GM12892 (cell line): ENCODE measurements at regions not wholly inside any gene's neighbourhood (a gene's known extent, or its start where the extent isn't known, plus 50 kb on each side); places are given as distances from the start of the nearest gene placed in this dataset.

Experiments used
- POLR2A ChIP-seq: IDR thresholded peaks from 2 replicates; pipeline ENCODE4 v1.6.1; 2011; ENCODE audit warnings: low read depth, low read length, control low read depth
- POLR2AphosphoS5 ChIP-seq: IDR thresholded peaks from 2 replicates; pipeline ENCODE4 v1.6.1; 2011; ENCODE audit warnings: low read depth, low read length, control low read depth

GRCh38 chr10:71059943-71060342, 152.4 kb upstream of the UNC5B start:
- TF ChIP-seq POLR2A = no peak
- TF ChIP-seq POLR2AphosphoS5 = no peak
